ENCODE measurements at regions not wholly inside any gene's neighbourhood (a gene's known extent, or its start where the extent isn't known, plus 50 kb on each side); places are given as distances from the start of the nearest gene placed in this dataset.
A peak's percentile ranks its signal among the peaks of the same experiment; 100 is the strongest.

- no peak overlapping the region for H3K4me3 ChIP-seq (ENCODE audit: low read depth, low read length)
- DNase-seq (ENCODE audit: low read depth), result no peak
- in situ Hi-C loops (cut with HindIII; ENCODE audit: low sequenced_read_pairs), result no loop called here
- TF ChIP-seq CTCF (IDR thresholded peaks at IDR 0.05; ENCODE audit: low read depth, low read length, missing control alignments), result no peak
Observed at GRCh38 chr4:100746141-100746739, 228.4 kb upstream of the EMCN start.

GRCh38 chr4:100742045-100742444, 224.2 kb upstream of the EMCN start:
- in situ Hi-C loops (cut with HindIII; ENCODE audit: low sequenced_read_pairs), result no loop called here
- no peak overlapping the region for H3K4me3 ChIP-seq (ENCODE audit: low read depth, low read length)
- DNase-seq (ENCODE audit: low read depth), result peak; percentile 9
- TF ChIP-seq CTCF (IDR thresholded peaks at IDR 0.05; ENCODE audit: low read depth, low read length, missing control alignments), result peak; percentile 33

- no peak overlapping the region for H3K4me3 ChIP-seq (ENCODE audit: low read depth, low read length)
- in situ Hi-C loops (cut with HindIII; ENCODE audit: low sequenced_read_pairs), result no loop called here
- no peak for DNase-seq (ENCODE audit: low read depth)
- no peak for TF ChIP-seq CTCF (IDR thresholded peaks at IDR 0.05; ENCODE audit: low read depth, low read length, missing control alignments)
Observed at GRCh38 chr4:100739426-100739825, 221.6 kb upstream of the EMCN start.

GRCh38 chr4:100738196-100739165, 220.7 kb upstream of the EMCN start:
- no peak overlapping the region for H3K4me3 ChIP-seq (ENCODE audit: low read depth, low read length)
- TF ChIP-seq CTCF (IDR thresholded peaks at IDR 0.05; ENCODE audit: low read depth, low read length, missing control alignments), result no peak
- in situ Hi-C loops (cut with HindIII; ENCODE audit: low sequenced_read_pairs), result no loop called here
- DNase-seq (ENCODE audit: low read depth), result peak; percentile 62

- in situ Hi-C loops (cut with HindIII; ENCODE audit: low sequenced_read_pairs), result no loop called here
- peak; percentile 95 for DNase-seq (ENCODE audit: low read depth)
- no peak overlapping the region for H3K4me3 ChIP-seq (ENCODE audit: low read depth, low read length)
- TF ChIP-seq CTCF (IDR thresholded peaks at IDR 0.05; ENCODE audit: low read depth, low read length, missing control alignments), result no peak
Observed at GRCh38 chr4:100736641-100737451, 219.0 kb upstream of the EMCN start.

GRCh38 chr4:100728861-100729260, 211.0 kb upstream of the EMCN start:
- no peak for DNase-seq (ENCODE audit: low read depth)
- in situ Hi-C loops (cut with HindIII; ENCODE audit: low sequenced_read_pairs), result no loop called here
- no peak for TF ChIP-seq CTCF (IDR thresholded peaks at IDR 0.05; ENCODE audit: low read depth, low read length, missing control alignments)
- no peak overlapping the region for H3K4me3 ChIP-seq (ENCODE audit: low read depth, low read length)

All from astrocyte of the cerebellum (primary cell).